GM18861 (cell line): ENCODE measurements at regions not wholly inside any gene's neighbourhood (a gene's known extent, or its start where the extent isn't known, plus 50 kb on each side); places are given as distances from the start of the nearest gene placed in this dataset.

ENCODE experiments used
- ATAC-seq: cut with Tn5 transposase; IDR thresholded peaks from one replicate; pipeline ENCODE4 v1.9.1; 2021; ENCODE audit not compliant: unreplicated experiment

GRCh38 chr1:39107341-39108290, 81.5 kb downstream of the NDUFS5 start:
- no peak for ATAC-seq

GRCh38 chr1:39109644-39110043, 83.5 kb downstream of the NDUFS5 start:
- ATAC-seq, result no peak

GRCh38 chr1:39110325-39110851, 84.2 kb downstream of the NDUFS5 start:
- ATAC-seq, result no peak

- no peak for ATAC-seq
Measured at GRCh38 chr1:39110882-39111281, 84.7 kb downstream of the NDUFS5 start.

GRCh38 chr1:39113109-39113743, 87.1 kb downstream of the NDUFS5 start:
- no peak for ATAC-seq

GRCh38 chr1:39115271-39116110, 89.0 kb upstream of the MACF1 start:
- no peak for ATAC-seq

- ATAC-seq, result no peak
Measured at GRCh38 chr1:39116116-39116607, 88.3 kb upstream of the MACF1 start.

- ATAC-seq, result no peak
Measured at GRCh38 chr1:39116860-39117728, 87.4 kb upstream of the MACF1 start.

- ATAC-seq, result no peak
Measured at GRCh38 chr1:39117899-39118450, 86.5 kb upstream of the MACF1 start.

GRCh38 chr1:39122056-39122455, 82.4 kb upstream of the MACF1 start:
- ATAC-seq, result no peak

- no peak for ATAC-seq
Measured at GRCh38 chr1:39124282-39124681, 80.2 kb upstream of the MACF1 start.

- ATAC-seq, result no peak
Measured at GRCh38 chr1:39127513-39127912, 77.0 kb upstream of the MACF1 start.

GRCh38 chr1:39128126-39128525, 76.4 kb upstream of the MACF1 start:
- ATAC-seq, result no peak

- ATAC-seq, result no peak
Measured at GRCh38 chr1:39128959-39129358, 75.5 kb upstream of the MACF1 start.

- ATAC-seq, result no peak
Measured at GRCh38 chr1:39129514-39129913, 75.0 kb upstream of the MACF1 start.

- ATAC-seq, result no peak
Measured at GRCh38 chr1:39130325-39130724, 74.2 kb upstream of the MACF1 start.

- ATAC-seq, result no peak
Measured at GRCh38 chr1:39131940-39132339, 72.6 kb upstream of the MACF1 start.

GRCh38 chr1:39132505-39133339, 71.8 kb upstream of the MACF1 start:
- ATAC-seq, result no peak

GRCh38 chr1:39133340-39133684, 71.2 kb upstream of the MACF1 start:
- ATAC-seq, result no peak
